NCI-H2107 treated with DMSO at 0.1 percent for 48 hours (cell line): ENCODE measurements at regions not wholly inside any gene's neighbourhood (a gene's known extent, or its start where the extent isn't known, plus 50 kb on each side); places are given as distances from the start of the nearest gene placed in this dataset.

Experiments
- DNase-seq: peaks from one replicate; lab custom pipeline; 2025; ENCODE audit not compliant: unreplicated experiment; lab: John Stamatoyannopoulos, UW

DNA sequence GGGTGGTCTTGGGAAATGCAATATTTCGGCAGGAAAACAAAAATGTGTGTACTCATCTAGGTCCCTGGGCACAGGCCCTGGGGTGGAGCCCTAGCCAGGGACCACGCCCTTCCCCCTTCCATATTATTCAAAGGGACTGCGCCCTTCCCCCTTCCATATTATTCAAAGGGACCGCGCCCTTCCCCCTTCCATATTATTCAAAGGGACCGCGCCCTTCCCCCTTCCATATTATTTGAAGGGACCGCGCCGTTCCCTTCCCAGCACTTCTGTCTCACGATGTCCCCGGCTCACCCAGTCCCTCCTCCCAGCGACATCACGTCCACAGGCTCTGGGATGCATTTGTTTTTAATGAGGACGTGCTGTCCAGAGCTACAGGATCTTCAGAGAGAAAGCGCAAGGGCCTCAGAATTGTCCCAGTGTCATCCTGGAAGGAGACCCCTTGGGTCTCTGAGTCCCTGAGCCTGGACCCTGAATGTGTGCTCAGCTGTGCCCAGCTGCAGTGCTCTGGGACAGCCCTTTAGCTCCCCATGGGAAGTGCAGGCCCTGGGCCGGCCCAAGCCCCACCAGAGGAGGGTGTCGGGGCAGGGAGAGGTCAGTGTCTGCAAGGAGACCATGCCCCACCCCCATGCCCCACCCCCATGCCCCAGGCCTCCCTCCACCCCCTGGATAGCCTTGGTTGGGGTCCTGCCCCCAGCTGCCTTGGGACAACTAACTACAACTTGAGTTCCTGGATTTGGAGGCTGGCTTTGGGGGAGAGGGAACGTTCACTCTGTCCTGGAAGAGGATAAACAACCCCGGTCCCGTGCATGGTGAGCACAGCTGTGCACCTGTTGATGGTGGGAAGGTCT is 810.0 kb downstream of the BRD1 start:
- DNase-seq: no peak

DNA sequence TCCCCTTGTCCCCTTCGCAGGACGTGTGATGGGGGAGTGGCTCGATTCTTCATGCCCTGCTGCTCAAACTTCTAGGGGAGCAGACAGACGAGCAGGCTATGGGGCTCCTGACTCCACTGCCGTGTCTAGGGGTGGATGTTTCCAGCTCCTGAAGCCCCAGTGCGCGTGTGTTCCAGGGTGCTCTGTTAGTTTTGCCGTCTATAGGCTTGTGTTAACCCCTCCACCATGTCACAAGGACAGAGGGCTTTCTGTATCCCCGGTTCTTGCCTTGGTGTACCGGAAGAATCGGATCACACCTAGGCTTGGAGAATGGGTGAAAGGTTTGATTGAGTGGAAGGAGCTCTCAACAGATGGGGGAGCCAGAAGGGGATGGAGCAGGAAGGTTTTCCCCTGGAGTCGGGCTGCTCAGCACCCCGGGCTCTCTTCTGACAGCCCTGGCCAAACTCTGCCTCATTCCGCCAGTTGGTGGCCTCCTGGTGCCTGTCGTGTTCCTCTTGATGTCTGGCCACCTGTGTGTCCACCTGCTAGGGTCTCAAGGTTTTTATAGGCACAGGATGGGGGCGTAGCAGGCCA is 810.7 kb downstream of the BRD1 start:
- DNase-seq: no peak

GRCh38 chr22:49015993-49016908 is 811.4 kb downstream of the BRD1 start:
- DNase-seq: no peak

DNA sequence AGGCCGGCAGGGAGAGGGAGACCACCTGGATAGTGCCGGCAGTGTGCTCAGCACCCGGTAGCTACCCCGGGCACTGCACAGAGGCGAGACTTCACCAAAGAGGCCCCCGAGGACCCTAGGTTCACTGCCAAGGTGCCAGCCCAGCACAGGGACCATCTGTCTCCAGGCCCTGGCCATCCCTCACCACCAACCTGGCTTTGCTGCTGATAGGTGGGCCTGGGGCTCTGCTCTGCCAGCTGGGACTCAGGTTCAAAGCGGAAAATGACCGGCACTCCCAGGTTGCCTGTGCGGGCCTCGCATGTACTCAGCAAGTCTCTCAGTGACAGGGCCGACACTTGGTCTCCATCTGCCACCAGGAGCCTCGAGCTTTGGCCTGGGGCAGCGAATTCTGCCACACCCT is 812.2 kb downstream of the BRD1 start:
- no peak for DNase-seq

DNA sequence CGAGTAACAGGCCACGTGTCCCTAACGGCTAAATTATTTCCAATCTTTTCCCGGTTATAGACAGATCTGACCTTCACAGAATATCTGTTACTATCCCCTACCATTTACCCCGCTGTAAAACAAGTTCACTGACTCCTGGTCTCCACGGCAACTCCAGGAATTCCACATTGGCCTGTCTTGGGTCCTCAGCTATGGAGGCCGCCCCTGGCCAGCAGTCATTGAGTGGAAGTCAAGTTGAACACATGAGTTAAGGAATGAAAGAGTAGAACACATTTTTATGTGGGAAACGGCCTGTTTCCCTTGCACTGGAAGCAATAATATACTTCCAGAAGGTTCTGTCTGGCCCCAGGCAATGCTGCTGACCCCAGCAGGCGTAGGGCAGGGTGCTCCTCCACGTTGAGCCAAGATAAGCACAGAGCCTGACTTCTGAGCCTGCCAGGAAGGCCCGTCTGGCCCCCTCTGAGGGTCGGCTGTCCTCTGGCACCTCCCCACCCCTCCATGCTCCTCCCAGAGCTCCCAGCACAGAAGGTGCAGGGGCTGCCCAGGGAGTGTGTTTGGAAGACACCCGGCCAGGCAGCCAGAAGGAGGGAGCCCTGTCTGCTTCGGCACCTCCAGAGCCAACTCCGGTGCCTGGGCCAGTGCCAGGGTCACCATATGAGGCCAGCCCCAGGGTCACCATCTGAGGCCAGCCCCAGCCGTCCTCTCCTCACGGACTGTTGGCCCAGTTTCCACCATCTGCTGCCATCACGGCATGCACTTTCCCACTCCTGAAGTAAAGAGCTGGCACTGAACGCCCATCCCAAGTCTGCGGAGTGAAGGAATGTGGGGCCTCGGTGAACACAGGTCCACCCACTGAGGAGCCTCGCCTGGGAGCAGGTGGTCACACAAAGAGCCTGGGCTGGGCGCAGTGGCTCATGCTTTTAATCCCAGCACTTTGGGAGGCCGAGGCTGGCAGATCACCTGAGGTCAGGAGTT is 813.2 kb downstream of the BRD1 start:
- DNase-seq: no peak

DNA sequence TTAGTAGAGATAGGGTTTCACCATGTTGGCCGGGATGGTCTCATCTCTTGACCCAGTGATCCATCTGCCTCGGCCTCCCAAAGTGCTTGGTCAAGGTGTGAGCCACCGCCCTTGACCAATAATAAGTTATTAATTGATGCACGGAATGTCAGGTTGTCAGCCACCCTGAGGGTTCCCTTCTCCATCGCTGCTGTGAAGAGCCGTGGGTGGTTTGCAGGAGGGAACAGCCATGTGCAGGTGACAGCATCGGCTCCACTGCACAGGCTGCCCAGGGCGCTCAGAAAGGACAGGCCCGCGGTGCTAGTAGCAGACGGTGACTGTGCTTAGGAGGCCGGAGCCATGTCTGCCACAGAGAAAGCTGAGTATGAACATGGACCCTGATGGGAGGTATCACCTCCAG is 814.0 kb downstream of the BRD1 start:
- no peak for DNase-seq

DNA sequence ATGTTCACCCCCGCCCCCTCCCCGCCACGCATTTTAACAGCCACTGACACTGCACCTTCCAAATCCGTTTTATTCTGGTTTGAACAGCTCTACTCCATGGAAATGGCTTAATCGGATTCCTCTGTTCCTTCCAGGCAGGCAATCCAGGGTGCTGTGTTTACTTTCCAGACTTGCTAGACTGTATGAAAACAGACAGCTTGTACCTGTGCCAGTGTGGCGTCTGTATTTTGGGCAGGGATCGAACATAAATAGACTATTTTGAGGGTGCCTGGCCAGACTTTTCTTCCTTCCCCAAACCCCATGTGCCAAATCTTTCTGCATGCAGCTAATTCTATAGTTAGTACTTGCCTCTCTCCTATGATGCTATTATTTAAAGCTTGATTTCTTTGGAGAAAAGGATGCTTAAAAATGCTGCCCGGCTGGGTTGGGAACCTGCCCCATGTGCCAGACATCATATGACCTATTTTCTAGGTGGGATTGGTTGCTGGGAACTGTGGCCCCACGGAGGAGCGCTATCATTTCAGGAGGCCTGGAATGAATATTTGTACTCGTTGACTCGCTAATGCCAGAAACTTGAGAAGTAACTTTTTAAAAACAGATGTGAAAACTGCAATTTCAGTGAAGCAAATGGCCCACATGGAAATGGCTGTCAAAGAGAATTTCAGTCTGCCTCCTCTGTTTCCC is 814.8 kb downstream of the BRD1 start:
- DNase-seq: no peak

GRCh38 chr22:49011769-49012648 is 815.7 kb downstream of the BRD1 start:
- no peak for DNase-seq

DNA sequence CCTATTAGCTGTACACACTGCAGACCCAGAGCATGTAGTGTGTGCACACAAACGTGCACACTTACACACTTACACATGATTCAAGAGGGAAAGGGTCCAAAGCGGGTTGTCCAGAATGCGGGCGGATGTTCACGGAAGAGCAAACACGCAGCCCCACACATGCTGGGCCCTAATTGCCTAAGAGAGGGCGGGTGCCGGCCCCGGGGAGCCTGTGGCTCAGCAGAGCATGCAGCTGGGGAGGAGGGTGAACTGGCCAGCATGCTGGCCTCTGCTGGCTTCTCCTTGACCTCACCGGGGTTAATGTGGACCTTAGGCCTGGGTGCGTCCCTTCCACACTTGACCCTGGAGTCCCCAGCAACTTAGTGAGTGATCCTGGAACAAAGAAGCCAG is 816.3 kb downstream of the BRD1 start:
- DNase-seq: no peak

DNA sequence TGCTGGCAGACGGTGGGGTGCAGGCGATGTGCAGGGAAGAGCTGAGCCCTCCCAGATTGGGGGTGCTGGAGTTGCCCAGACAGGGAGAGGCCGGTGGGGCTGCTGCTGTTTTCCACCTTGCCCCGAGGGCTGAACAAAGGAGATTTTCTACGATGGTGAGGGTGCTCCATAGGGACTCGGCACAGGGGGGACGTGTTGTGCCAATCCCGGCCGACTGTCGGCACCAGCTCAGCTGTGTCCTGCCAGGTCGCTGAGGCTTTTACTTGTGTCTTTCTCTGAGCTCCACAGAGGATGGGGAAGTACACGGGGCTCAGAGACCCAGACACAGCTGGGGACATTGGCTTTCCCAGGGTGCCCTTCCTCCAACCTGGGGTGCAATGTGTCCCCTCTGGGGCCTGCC is 816.8 kb downstream of the BRD1 start:
- no peak for DNase-seq

GRCh38 chr22:49010070-49010863 is 817.4 kb downstream of the BRD1 start:
- DNase-seq: no peak

- no peak for DNase-seq
Observed at GRCh38 chr22:49009359-49010063, 818.2 kb downstream of the BRD1 start.

DNA sequence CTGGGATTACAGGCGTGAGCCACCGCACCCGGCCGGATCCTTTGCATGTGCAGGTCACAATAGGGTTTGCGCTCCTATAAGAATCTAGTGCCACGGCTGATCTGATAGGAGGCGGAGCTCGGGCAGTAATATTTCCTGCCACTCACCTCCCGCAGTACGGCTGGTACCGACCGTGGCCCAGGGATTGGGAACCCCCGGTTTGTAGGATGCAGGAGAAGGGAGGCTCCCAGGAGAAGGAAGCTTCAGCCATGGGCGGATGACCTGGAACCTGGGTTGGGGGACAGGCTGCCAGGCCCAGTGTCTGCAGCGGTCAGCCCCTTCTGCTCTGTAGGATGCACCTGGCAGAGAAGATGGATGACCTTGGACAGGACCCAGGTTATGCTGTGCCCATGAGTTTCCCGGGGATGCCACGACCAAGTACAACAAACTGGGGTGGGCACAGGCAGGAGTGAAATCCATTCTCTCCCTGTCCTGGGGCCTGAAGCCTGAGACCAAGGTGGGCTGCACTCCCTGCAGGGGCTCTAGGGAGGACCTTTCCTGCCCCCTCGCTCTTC is 818.9 kb downstream of the BRD1 start:
- no peak for DNase-seq

DNA sequence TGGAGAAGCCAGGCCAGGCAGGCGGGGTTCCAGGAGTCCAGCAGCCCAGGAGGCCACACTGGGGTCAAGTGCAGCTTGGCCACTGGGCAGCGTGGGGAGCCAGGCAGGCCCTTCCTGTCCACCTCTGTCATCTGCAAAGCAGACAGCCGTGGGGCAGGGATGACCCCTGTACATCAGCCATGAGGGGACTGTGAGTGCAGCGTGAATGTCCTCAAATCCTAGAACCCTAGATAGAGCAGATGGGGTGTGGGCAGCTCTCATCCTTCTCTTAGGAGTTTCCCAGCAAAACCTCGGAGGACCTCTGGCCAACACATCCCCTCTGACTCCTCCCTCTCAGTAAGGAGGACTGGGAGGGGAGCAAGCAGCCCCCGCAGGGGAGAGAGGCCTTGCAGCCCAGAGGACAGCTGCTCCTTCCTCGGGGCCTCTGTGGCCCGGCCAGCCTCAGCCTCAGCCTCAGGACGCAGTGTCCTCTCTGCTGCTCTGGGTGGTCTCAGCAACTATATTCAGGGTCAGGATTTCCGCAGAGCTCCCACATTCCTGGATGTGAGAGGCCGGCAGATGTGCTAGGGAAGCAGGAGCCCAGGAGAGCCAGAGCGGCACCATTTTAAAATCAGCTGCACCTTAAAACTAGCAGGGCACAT is 820.5 kb downstream of the BRD1 start:
- DNase-seq: no peak

DNA sequence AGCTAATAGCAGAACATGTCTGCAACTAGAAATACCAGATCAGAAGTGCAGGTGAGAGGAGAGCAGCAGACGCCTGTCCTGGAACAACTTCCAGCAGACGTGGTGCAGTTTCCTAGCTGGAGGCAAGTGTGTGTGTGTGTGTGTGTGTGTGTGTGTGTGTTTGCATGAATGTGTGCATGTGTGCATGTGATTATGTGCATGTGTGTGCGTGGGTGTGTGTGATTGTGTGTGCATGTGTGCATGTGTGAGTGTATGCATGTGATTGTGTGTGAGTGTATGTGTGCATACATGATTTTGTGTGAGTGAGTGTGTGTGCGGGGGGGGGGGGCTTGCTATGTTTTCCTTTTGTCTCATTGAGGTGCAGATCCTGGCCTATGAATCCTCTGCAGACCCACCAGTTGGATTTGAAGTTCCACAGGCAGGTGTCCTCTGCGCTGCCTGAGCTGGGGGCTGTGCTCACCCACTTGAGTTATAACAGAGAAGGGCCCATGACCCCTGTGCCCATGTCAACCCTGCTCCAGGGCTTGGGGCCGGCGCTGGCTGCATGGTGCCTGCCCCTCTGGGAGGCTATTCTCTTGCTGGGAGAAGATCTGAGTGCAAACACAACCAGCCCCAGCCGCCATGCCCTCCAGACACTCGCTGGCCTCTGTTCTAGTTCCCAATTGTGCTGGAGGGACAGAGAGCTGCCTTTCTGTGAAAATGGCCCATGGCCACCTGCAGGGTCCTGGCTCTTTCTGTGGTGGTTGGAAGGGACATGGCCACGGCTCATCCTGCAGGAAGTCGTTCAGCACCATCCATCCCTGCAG is 821.3 kb downstream of the BRD1 start:
- DNase-seq: no peak

DNA sequence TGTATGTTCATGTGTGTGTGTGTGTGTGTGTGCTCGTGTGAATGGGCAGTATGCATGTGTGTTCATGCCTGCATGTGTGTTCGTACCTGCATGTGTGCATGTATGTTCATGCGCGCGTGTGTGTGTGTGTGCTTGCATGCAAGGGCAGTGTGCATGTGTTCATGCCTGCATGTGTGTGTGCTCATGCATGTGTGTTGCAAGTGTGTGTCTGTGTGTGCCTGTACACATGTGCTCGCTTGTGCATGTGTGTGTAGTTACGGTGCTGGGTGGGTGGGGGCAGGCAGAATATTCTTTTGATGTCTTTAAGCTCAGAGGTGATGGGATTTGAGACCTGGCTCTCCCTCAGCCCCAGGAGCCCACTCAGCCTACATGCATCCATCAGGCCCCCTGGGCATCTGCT is 822.1 kb downstream of the BRD1 start:
- DNase-seq: no peak
